ENCODE measurements at regions not wholly inside any gene's neighbourhood (a gene's known extent, or its start where the extent isn't known, plus 50 kb on each side); places are given as distances from the start of the nearest gene placed in this dataset.

- Histone ChIP-seq H3K4me3 (no peak overlapping the region), H3K36me3 (no peaks in the 10 kb centered on the region), H3K4me1 (no peaks in the 10 kb centered on the region), H3K27me3 (no peaks in the 10 kb centered on the region), H3K9me3 (no peaks in the 10 kb centered on the region), H3K27ac (no peak overlapping the region)
- no peak for TF ChIP-seq CTCF (IDR thresholded peaks at IDR 0.05)
- intact Hi-C loops (cut with DNase I), result no loop called here
- no peak for DNase-seq
- ATAC-seq, result no peak
Measured at GRCh38 chr12:58381546-58381945, 440.2 kb downstream of the ATP23 start.

DNA sequence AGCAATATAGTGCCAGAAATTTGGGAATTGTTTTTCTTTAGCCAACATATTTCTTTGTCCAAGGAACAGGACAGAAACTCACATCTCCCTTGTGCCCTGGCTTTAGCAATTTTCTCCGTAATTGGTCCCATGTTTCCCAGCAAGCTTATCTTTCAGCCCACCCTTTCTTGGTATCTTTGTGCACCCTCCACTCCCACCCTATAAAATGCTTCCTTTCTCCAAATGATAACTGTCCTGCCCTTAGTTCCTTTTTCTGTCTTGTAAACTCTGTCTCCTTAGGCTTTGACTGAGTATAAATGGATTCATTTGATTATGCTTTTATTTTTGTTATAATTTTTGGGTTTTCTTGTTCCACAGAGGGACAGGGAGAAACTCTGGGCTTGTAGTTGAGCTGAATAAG is 442.8 kb downstream of the ATP23 start:
- Histone ChIP-seq H3K4me3 (no peak overlapping the region), H3K27ac (no peak overlapping the region), H3K27me3 (no peaks in the 10 kb centered on the region), H3K9me3 (no peaks in the 10 kb centered on the region), H3K4me1 (no peaks in the 10 kb centered on the region), H3K36me3 (no peaks in the 10 kb centered on the region)
- intact Hi-C loops (cut with DNase I), result no loop called here
- ATAC-seq (no peak), DNase-seq (no peak)
- no peak for TF ChIP-seq CTCF (IDR thresholded peaks at IDR 0.05)

DNA sequence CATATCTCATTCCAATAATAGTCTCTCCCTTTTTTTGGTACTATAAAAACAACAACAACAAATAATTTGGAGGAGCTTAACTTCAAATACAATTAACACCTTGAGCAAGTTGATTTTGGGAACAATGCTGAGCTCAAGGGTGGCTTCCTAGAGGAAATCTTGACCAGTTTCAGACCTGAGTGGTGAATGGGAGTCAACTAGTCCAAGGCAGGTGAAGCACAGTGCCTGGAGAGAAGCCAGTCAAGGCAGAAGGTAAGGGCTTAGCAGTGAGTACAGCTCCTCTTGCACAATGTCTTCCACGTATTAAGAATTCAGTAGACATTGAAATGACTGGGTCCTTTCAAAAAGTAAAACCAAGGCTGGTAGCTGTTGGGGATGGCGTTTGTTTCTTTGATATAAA is 444.8 kb downstream of the ATP23 start:
- H3K36me3 ChIP-seq, result no peaks in the 10 kb centered on the region
- H3K4me1 ChIP-seq, result no peaks in the 10 kb centered on the region
- H3K9me3 ChIP-seq, result no peaks in the 10 kb centered on the region
- no peak overlapping the region for H3K27ac ChIP-seq
- H3K27me3 ChIP-seq, result no peaks in the 10 kb centered on the region
- no peak for DNase-seq
- intact Hi-C loops (cut with DNase I), result no loop called here
- no peak for TF ChIP-seq CTCF (IDR thresholded peaks at IDR 0.05)
- ATAC-seq, result no peak
- no peak overlapping the region for H3K4me3 ChIP-seq

- no peak for TF ChIP-seq CTCF (IDR thresholded peaks at IDR 0.05)
- H3K9me3 ChIP-seq, result no peaks in the 10 kb centered on the region
- H3K27me3 ChIP-seq, result no peaks in the 10 kb centered on the region
- H3K4me1 ChIP-seq, result no peaks in the 10 kb centered on the region
- DNase-seq (no peak), ATAC-seq (no peak)
- intact Hi-C loops (cut with DNase I), result no loop called here
- no peak overlapping the region for H3K27ac ChIP-seq
- no peaks in the 10 kb centered on the region for H3K36me3 ChIP-seq
- no peak overlapping the region for H3K4me3 ChIP-seq
Measured at GRCh38 chr12:58387199-58387598, 445.8 kb downstream of the ATP23 start.

DNA sequence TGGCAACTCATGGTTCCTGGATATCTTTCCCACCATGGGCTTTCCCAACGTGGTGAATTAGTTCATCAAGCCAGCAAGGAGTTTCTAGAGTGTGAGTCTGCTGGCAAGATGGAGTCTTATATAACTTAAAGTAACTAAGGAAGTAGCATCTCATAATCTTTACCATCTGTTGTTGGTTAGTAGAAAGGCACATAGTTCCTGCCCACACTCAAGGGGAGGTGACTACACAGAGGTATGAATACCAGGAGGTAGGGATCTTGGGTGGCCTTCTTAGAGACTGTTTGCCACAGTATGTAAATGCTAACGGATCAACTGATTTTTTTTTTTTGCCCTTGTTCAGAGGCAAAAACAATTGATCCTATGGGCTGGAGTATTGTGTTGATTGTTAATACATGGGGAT is 446.9 kb downstream of the ATP23 start:
- Histone ChIP-seq H3K4me1 (no peaks in the 10 kb centered on the region), H3K27ac (no peak overlapping the region), H3K4me3 (no peak overlapping the region), H3K9me3 (no peaks in the 10 kb centered on the region), H3K36me3 (no peaks in the 10 kb centered on the region), H3K27me3 (no peaks in the 10 kb centered on the region)
- no peak for TF ChIP-seq CTCF (IDR thresholded peaks at IDR 0.05)
- ATAC-seq (no peak), DNase-seq (no peak)
- intact Hi-C loops (cut with DNase I), result no loop called here

DNA sequence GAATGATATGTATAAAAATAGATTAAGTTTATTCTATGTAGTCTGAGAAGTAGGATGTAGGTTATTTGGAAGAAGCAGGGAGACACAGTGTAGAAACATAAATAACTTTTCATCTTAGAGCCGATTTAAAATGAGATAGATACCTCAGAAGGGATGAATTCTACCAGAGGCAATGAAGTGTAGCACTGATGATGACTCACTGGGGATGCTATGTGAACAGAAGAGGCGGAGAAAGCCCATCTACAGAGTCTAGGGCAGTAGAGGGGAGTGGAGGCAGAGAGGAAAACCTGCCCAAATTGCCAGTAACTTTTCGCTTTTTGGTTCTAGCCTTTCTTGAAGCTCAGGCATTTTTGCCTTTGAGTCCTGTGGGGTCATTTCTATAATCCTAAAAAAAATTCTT is 451.8 kb downstream of the ATP23 start:
- ATAC-seq (no peak), DNase-seq (no peak)
- Histone ChIP-seq H3K36me3 (no peaks in the 10 kb centered on the region), H3K4me1 (no peaks in the 10 kb centered on the region), H3K27ac (no peak overlapping the region), H3K4me3 (no peak overlapping the region), H3K27me3 (no peaks in the 10 kb centered on the region), H3K9me3 (no peaks in the 10 kb centered on the region)
- TF ChIP-seq CTCF (IDR thresholded peaks at IDR 0.05), result no peak
- intact Hi-C loops (cut with DNase I), result no loop called here
